HUES48 (cell line): ENCODE measurements at regions not wholly inside any gene's neighbourhood (a gene's known extent, or its start where the extent isn't known, plus 50 kb on each side); places are given as distances from the start of the nearest gene placed in this dataset.

ENCODE experiments used
- H3K27ac ChIP-seq: one replicate; pipeline ENCODE4 v1.7.0; 2013; ENCODE audit warnings: low read depth, low read length, inconsistent platforms
- H3K27me3 ChIP-seq: 2 replicates; pipeline ENCODE4 v1.6.1; 2013; ENCODE audit warnings: mild to moderate bottlenecking, low read length; ENCODE audit not compliant: control insufficient read depth, insufficient read depth
- H3K36me3 ChIP-seq: 2 replicates; pipeline ENCODE4 v1.6.1; 2013; ENCODE audit warnings: low read length; ENCODE audit not compliant: control insufficient read depth, insufficient read depth
- H3K4me1 ChIP-seq: 2 replicates; pipeline ENCODE4 v1.6.1; 2013; ENCODE audit warnings: mild to moderate bottlenecking, low read length; ENCODE audit not compliant: control insufficient read depth, insufficient read depth
- H3K4me3 ChIP-seq: 2 replicates; pipeline ENCODE4 v1.5.1; 2013; ENCODE audit warnings: mild to moderate bottlenecking, low read depth, low read length
- H3K9ac ChIP-seq: 2 replicates; pipeline ENCODE4 v1.6.1; 2013; ENCODE audit warnings: mild to moderate bottlenecking, low read depth, low read length, moderate library complexity
- H3K9me3 ChIP-seq: 2 replicates; pipeline ENCODE4 v1.6.1; 2013; ENCODE audit warnings: low read length; ENCODE audit not compliant: control insufficient read depth, insufficient read depth

GRCh38 chr5:68444833-68445232, 229.3 kb downstream of the PIK3R1 start:
- Histone ChIP-seq H3K27me3 (no peaks in the 10 kb centered on the region), H3K36me3 (no peaks in the 10 kb centered on the region), H3K27ac (no peak overlapping the region), H3K9ac (no peak overlapping the region), H3K4me1 (no peaks in the 10 kb centered on the region), H3K9me3 (no peaks in the 10 kb centered on the region), H3K4me3 (no peak overlapping the region)

- Histone ChIP-seq H3K36me3 (no peaks in the 10 kb centered on the region), H3K9ac (no peak overlapping the region), H3K27ac (no peak overlapping the region), H3K27me3 (no peaks in the 10 kb centered on the region), H3K9me3 (no peaks in the 10 kb centered on the region), H3K4me1 (no peaks in the 10 kb centered on the region), H3K4me3 (no peak overlapping the region)
These were observed 229.9 kb downstream of the PIK3R1 start for GRCh38 chr5:68445257-68446069.

- H3K36me3 ChIP-seq = no peaks in the 10 kb centered on the region
- no peaks in the 10 kb centered on the region for H3K27me3 ChIP-seq
These were observed 230.5 kb downstream of the PIK3R1 start for GRCh38 chr5:68446070-68446357.

GRCh38 chr5:68446487-68446894, 230.9 kb downstream of the PIK3R1 start:
- Histone ChIP-seq H3K27ac (no peak overlapping the region), H3K4me1 (no peaks in the 10 kb centered on the region), H3K9me3 (no peaks in the 10 kb centered on the region)

More at GRCh38 chr5:68446070-68446357, 230.5 kb downstream of the PIK3R1 start:
- no peaks in the 10 kb centered on the region for H3K9me3 ChIP-seq
- H3K4me3 ChIP-seq = no peak overlapping the region
- no peak overlapping the region for H3K27ac ChIP-seq
- H3K9ac ChIP-seq = no peak overlapping the region
- H3K4me1 ChIP-seq = no peaks in the 10 kb centered on the region

GRCh38 chr5:68447136-68447929, 231.8 kb downstream of the PIK3R1 start:
- Histone ChIP-seq H3K4me1 (no peaks in the 10 kb centered on the region), H3K9ac (no peak overlapping the region), H3K36me3 (no peaks in the 10 kb centered on the region), H3K27ac (no peak overlapping the region), H3K4me3 (no peak overlapping the region), H3K27me3 (no peaks in the 10 kb centered on the region), H3K9me3 (no peaks in the 10 kb centered on the region)

More at GRCh38 chr5:68446487-68446894, 230.9 kb downstream of the PIK3R1 start:
- Histone ChIP-seq H3K27me3 (no peaks in the 10 kb centered on the region), H3K9ac (no peak overlapping the region), H3K36me3 (no peaks in the 10 kb centered on the region), H3K4me3 (no peak overlapping the region)

- no peak overlapping the region for H3K4me3 ChIP-seq
- H3K9ac ChIP-seq = no peak overlapping the region
- no peak overlapping the region for H3K27ac ChIP-seq
- H3K27me3 ChIP-seq = no peaks in the 10 kb centered on the region
- H3K9me3 ChIP-seq = no peaks in the 10 kb centered on the region
- no peaks in the 10 kb centered on the region for H3K4me1 ChIP-seq
- no peaks in the 10 kb centered on the region for H3K36me3 ChIP-seq
These were observed 233.8 kb downstream of the PIK3R1 start for GRCh38 chr5:68449380-68449779.

GRCh38 chr5:68450245-68450852, 234.8 kb downstream of the PIK3R1 start:
- H3K4me3 ChIP-seq = no peak overlapping the region
- H3K27me3 ChIP-seq = no peaks in the 10 kb centered on the region
- H3K9ac ChIP-seq = no peak overlapping the region
- H3K27ac ChIP-seq = no peak overlapping the region
- H3K4me1 ChIP-seq = no peaks in the 10 kb centered on the region
- no peaks in the 10 kb centered on the region for H3K9me3 ChIP-seq
- H3K36me3 ChIP-seq = no peaks in the 10 kb centered on the region

- Histone ChIP-seq H3K4me3 (no peak overlapping the region), H3K27me3 (no peaks in the 10 kb centered on the region), H3K9me3 (no peaks in the 10 kb centered on the region), H3K36me3 (no peaks in the 10 kb centered on the region), H3K4me1 (peaks cover 8% of the 10 kb centered on the region), H3K27ac (no peak overlapping the region), H3K9ac (no peak overlapping the region)
These were observed 236.7 kb downstream of the PIK3R1 start for GRCh38 chr5:68452286-68452685.

GRCh38 chr5:68454172-68454571, 238.6 kb downstream of the PIK3R1 start:
- H3K36me3 ChIP-seq = no peaks in the 10 kb centered on the region
- no peaks in the 10 kb centered on the region for H3K9me3 ChIP-seq
- peaks cover 8% of the 10 kb centered on the region for H3K4me1 ChIP-seq
- no peak overlapping the region for H3K9ac ChIP-seq
- no peak overlapping the region for H3K4me3 ChIP-seq
- no peak overlapping the region for H3K27ac ChIP-seq
- no peaks in the 10 kb centered on the region for H3K27me3 ChIP-seq

GRCh38 chr5:68454766-68455165, 239.2 kb downstream of the PIK3R1 start:
- H3K9me3 ChIP-seq = no peaks in the 10 kb centered on the region
- no peak overlapping the region for H3K27ac ChIP-seq
- H3K4me1 ChIP-seq = peaks cover 10% of the 10 kb centered on the region
- no peaks in the 10 kb centered on the region for H3K27me3 ChIP-seq
- H3K4me3 ChIP-seq = no peak overlapping the region
- no peak overlapping the region for H3K9ac ChIP-seq
- H3K36me3 ChIP-seq = no peaks in the 10 kb centered on the region

GRCh38 chr5:68455216-68455615, 239.7 kb downstream of the PIK3R1 start:
- Histone ChIP-seq H3K4me1 (peaks cover 13% of the 10 kb centered on the region), H3K4me3 (no peak overlapping the region), H3K27me3 (no peaks in the 10 kb centered on the region), H3K9me3 (no peaks in the 10 kb centered on the region), H3K9ac (no peak overlapping the region), H3K36me3 (no peaks in the 10 kb centered on the region), H3K27ac (no peak overlapping the region)
